Neural cell (in vitro differentiated cells): ENCODE measurements at regions not wholly inside any gene's neighbourhood (a gene's known extent, or its start where the extent isn't known, plus 50 kb on each side); places are given as distances from the start of the nearest gene placed in this dataset.

ENCODE experiments used
- H2AFZ ChIP-seq: fragments of 200-600, 300-800 bp; sonication (generic), shearing (Covaris generic); 2 replicates; pipeline ENCODE4 v1.6.0; 2014; ENCODE audit warnings: low read depth, mild to moderate bottlenecking, antibody characterized with exemption, low read length, moderate library complexity
- H3F3A ChIP-seq: fragments of 200-600 bp; shearing (Covaris generic); 2 replicates; pipeline ENCODE4 v1.6.1; 2016; ENCODE audit warnings: mild to moderate bottlenecking, moderate library complexity, mixed read lengths, antibody characterized with exemption, low read length; ENCODE audit not compliant: insufficient read depth, poor library complexity, severe bottlenecking
- H3K27ac ChIP-seq: fragments of 200-600, 300-800 bp; sonication (generic), shearing (Covaris generic); 2 replicates; pipeline ENCODE4 v1.5.1; 2014; ENCODE audit warnings: mild to moderate bottlenecking, low read length, moderate library complexity
- H3K27me3 ChIP-seq: fragments of 300-800, 200-600 bp; sonication (generic), shearing (Covaris generic); 2 replicates; pipeline ENCODE4 v1.6.0; 2014; ENCODE audit warnings: mild to moderate bottlenecking, low read depth, low read length, moderate library complexity; ENCODE audit not compliant: insufficient read depth
- H3K36me3 ChIP-seq: fragments of 300-800, 200-600 bp; sonication (generic), shearing (Covaris generic); 2 replicates; pipeline ENCODE4 v1.5.1; 2014; ENCODE audit warnings: mild to moderate bottlenecking, antibody characterized with exemption, low read length, moderate library complexity; ENCODE audit not compliant: insufficient read depth
- H3K4me2 ChIP-seq: fragments of 300-800, 200-600 bp; sonication (generic), shearing (Covaris generic); 2 replicates; pipeline ENCODE4 v1.6.0; 2014; ENCODE audit warnings: mild to moderate bottlenecking, low read length
- H3K4me3 ChIP-seq: fragments of 300-800, 200-600 bp; sonication (generic), shearing (Covaris generic); 2 replicates; pipeline ENCODE4 v1.5.1; 2014; ENCODE audit warnings: mild to moderate bottlenecking, low read length, moderate library complexity
- H3K79me2 ChIP-seq: fragments of 200-600 bp; shearing (Covaris generic); replicated peaks from 2 replicates; pipeline ENCODE4 v1.6.0; 2014; ENCODE audit warnings: mild to moderate bottlenecking, low read length, moderate library complexity; ENCODE audit not compliant: insufficient read depth
- H3K9ac ChIP-seq: fragments of 300-800, 200-600 bp; sonication (generic), shearing (Covaris generic); 2 replicates; pipeline ENCODE4 v1.6.1; 2016; ENCODE audit warnings: mild to moderate bottlenecking, low read length, mixed read lengths
- H3K9me2 ChIP-seq: fragments of 200-600 bp; shearing (Covaris generic); 2 replicates; pipeline ENCODE4 v1.6.1; 2016; ENCODE audit warnings: mild to moderate bottlenecking, low read length, mixed read lengths; ENCODE audit not compliant: insufficient read depth
- H3K9me3 ChIP-seq: fragments of 200-600, 300-800 bp; sonication (generic), shearing (Covaris generic); 2 replicates; pipeline ENCODE4 v1.6.1; 2016; ENCODE audit warnings: mild to moderate bottlenecking, mixed run types, low read length, moderate library complexity, mixed read lengths
- H4K20me1 ChIP-seq: fragments of 200-600 bp; shearing (Covaris generic); 2 replicates; pipeline ENCODE4 v1.6.1; 2016; ENCODE audit warnings: mild to moderate bottlenecking, mixed run types; ENCODE audit not compliant: insufficient read depth
- CTCF ChIP-seq: fragments of 450-650 bp; IDR thresholded peaks from 2 replicates; pipeline ENCODE4 v1.5.1; 2014; ENCODE audit warnings: antibody characterized with exemption, mild to moderate bottlenecking, moderate library complexity; ENCODE audit not compliant: poor library complexity, severe bottlenecking
- EP300 ChIP-seq: fragments of 450-650 bp; conservative IDR thresholded peaks from 2 replicates; pipeline ENCODE4 v1.6.1; 2014; ENCODE audit warnings: antibody characterized with exemption, mild to moderate bottlenecking, moderate library complexity; ENCODE audit not compliant: poor library complexity, severe bottlenecking
- EZH2 ChIP-seq: fragments of 200-600, 300-800 bp; shearing (Covaris generic), sonication (generic); IDR thresholded peaks from 2 replicates; pipeline ENCODE4 v1.6.1; 2014; ENCODE audit warnings: antibody characterized with exemption, low read length, borderline replicate concordance, mild to moderate bottlenecking; ENCODE audit not compliant: insufficient read depth, poor library complexity, severe bottlenecking
- MXI1 ChIP-seq: fragments of 450-650 bp; conservative IDR thresholded peaks from 2 replicates; pipeline ENCODE4 v1.6.1; 2014; ENCODE audit warnings: antibody characterized with exemption, mild to moderate bottlenecking; ENCODE audit not compliant: poor library complexity, severe bottlenecking
- POLR2AphosphoS5 ChIP-seq: IDR thresholded peaks from 2 replicates; pipeline ENCODE4 v1.6.1; 2012
- RAD21 ChIP-seq: fragments of 450-650 bp; conservative IDR thresholded peaks from 2 replicates; pipeline ENCODE4 v1.6.1; 2014; ENCODE audit warnings: antibody characterized with exemption, mild to moderate bottlenecking, moderate library complexity
- SMC3 ChIP-seq: fragments of 450-650 bp; conservative IDR thresholded peaks from 2 replicates; pipeline ENCODE4 v1.6.1; 2014; ENCODE audit warnings: antibody characterized with exemption, mild to moderate bottlenecking, moderate library complexity; ENCODE audit not compliant: poor library complexity
- TAF1 ChIP-seq: IDR thresholded peaks from 2 replicates; pipeline ENCODE4 v1.6.1; 2012; ENCODE audit warnings: low read depth
- TF ChIP-seq, protein P1 (sequence below): IDR thresholded peaks from 2 replicates; pipeline ENCODE4 v1.6.1; 2012; ENCODE audit warnings: borderline replicate concordance

DNA sequence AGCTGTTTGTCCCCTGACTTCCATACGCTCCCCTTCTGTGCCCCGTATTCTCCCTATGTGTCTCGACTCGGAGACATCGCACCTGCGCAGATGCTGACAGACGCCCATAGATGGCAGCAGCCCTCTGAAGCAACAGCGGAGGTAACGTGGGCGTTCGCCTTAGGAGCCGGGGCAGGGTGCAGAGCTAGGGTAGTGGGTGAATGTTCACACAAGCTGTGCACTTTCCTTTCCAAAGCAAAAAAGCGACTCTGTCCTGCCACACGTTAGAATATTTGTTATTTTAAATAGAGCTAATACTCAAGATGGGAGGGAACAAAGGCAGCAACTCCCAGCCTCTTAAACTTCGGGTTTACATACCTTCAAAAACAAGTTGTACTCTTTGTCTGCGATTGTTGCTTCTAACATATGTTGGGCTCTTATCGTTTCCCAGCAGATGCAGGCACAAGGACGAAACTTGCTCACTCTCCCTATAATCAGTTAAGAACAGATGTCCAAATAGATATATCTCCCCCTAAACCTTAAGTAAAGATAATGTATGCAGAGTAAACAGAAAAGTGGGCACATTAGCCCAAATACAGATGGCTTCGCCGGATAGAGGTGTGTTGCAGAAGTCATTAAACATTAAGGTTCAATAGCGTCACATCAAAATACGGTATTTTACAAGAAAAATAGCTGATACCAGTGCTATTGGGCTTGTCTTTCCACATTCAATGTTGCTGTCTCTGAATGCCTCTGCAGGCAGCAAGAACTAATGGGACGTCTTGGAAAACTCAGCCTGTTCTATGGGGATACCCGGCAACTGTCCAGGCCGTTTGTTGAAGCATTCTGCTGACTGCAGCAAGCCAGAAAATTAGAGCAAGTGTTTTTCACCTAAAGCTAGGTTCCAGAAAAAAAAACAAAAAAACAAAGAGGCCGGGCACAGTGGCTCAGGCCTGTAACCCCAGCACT, 340.3 kb upstream of the PRKCQ start:
- no peak overlapping the region for H3K4me3 ChIP-seq
- H4K20me1 ChIP-seq = no peaks in the 10 kb centered on the region
- H3F3A ChIP-seq = peaks cover 3% of the 10 kb centered on the region
- H3K79me2 ChIP-seq = no peaks in the 10 kb centered on the region
- TF ChIP-seq EZH2 (no peak), RAD21 (peak; percentile 88), CTCF (peak; percentile 86), MXI1 (no peak), SMC3 (peak; percentile 84)
- no peak overlapping the region for H3K9ac ChIP-seq
- H3K9me2 ChIP-seq = no peaks in the 10 kb centered on the region
- no peaks in the 10 kb centered on the region for H3K27me3 ChIP-seq
- H3K27ac ChIP-seq = no peak overlapping the region
- no peaks in the 10 kb centered on the region for H3K9me3 ChIP-seq
- no peak overlapping the region for H3K4me2 ChIP-seq
- H3K36me3 ChIP-seq = no peaks in the 10 kb centered on the region
- no peak overlapping the region for H2AFZ ChIP-seq

- TF ChIP-seq EZH2 (no peak), RAD21 (no peak), TAF1 (no peak), EP300 (no peak), SMC3 (no peak), CTCF (no peak), MXI1 (no peak), POLR2AphosphoS5 (no peak)
- TF ChIP-seq, protein P1, sequence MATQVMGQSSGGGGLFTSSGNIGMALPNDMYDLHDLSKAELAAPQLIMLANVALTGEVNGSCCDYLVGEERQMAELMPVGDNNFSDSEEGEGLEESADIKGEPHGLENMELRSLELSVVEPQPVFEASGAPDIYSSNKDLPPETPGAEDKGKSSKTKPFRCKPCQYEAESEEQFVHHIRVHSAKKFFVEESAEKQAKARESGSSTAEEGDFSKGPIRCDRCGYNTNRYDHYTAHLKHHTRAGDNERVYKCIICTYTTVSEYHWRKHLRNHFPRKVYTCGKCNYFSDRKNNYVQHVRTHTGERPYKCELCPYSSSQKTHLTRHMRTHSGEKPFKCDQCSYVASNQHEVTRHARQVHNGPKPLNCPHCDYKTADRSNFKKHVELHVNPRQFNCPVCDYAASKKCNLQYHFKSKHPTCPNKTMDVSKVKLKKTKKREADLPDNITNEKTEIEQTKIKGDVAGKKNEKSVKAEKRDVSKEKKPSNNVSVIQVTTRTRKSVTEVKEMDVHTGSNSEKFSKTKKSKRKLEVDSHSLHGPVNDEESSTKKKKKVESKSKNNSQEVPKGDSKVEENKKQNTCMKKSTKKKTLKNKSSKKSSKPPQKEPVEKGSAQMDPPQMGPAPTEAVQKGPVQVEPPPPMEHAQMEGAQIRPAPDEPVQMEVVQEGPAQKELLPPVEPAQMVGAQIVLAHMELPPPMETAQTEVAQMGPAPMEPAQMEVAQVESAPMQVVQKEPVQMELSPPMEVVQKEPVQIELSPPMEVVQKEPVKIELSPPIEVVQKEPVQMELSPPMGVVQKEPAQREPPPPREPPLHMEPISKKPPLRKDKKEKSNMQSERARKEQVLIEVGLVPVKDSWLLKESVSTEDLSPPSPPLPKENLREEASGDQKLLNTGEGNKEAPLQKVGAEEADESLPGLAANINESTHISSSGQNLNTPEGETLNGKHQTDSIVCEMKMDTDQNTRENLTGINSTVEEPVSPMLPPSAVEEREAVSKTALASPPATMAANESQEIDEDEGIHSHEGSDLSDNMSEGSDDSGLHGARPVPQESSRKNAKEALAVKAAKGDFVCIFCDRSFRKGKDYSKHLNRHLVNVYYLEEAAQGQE = no peak
- no peaks in the 10 kb centered on the region for H3K9me3 ChIP-seq
- no peak overlapping the region for H3K9ac ChIP-seq
- H2AFZ ChIP-seq = no peak overlapping the region
- no peaks in the 10 kb centered on the region for H3K36me3 ChIP-seq
- peaks cover 3% of the 10 kb centered on the region for H3F3A ChIP-seq
- no peaks in the 10 kb centered on the region for H3K9me2 ChIP-seq
- no peak overlapping the region for H3K27ac ChIP-seq
- H3K4me2 ChIP-seq = no peak overlapping the region
- no peaks in the 10 kb centered on the region for H3K27me3 ChIP-seq
- no peak overlapping the region for H3K4me3 ChIP-seq
- no peaks in the 10 kb centered on the region for H4K20me1 ChIP-seq
- no peaks in the 10 kb centered on the region for H3K79me2 ChIP-seq
Measured at GRCh38 chr10:6919077-6919476, 339.0 kb upstream of the PRKCQ start.
